ENCODE measurements at regions not wholly inside any gene's neighbourhood (a gene's known extent, or its start where the extent isn't known, plus 50 kb on each side); places are given as distances from the start of the nearest gene placed in this dataset.

DNA sequence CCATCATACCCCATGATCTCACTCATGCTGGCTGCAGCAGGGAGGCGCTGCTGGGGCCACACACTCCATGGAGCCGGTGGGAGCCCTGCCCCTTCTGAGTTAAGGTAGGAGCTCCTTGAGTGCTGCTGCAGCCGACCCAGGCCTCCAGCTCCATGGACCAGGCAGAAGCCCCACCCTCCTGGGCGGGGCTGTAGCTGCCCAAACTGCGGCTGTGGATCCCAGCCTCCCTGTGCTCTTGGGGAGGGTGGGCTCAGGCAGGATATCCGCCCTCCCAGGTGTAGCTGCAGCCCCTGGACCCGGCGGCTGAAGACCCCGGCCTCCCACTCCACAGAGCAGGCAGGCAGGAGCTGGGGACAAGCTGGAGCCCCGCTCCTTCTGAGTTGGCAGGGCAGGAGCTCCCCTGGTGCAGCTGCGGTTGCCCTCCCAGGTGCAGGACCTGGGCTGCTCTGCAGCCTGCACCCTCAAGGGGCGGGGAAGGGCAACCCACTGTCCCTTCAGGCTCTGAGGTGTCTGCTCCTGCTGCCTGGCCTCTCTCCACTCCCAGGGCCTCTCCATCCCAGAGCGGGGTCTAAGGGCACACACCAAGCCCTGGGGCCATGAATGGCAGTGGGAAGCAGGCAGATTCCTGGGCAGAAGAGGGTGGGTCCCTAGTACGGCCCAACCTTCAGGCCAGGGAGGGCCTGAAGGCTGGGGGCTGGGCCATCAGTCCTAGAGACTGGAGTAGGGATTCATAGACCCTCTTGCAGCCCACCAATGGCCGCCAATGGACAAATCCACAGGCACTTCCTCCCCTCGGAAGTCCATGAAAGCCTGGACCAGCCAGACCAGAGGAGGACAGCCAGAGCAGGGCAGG is 466.1 kb downstream of the DTHD1 start:
- Histone ChIP-seq H3K27me3 (replicated peaks) (no peaks in the 10 kb centered on the region), H3K27ac (no peak overlapping the region), H3K4me3 (ENCODE audit: low read depth, low read length) (no peak overlapping the region), H3K36me3 (replicated peaks) (no peaks in the 10 kb centered on the region)
- no peak for DNase-seq
- in situ Hi-C loops (cut with HindIII; ENCODE audit: low pct_ligation_motif_present, low sequenced_read_pairs) = no loop called here
- TF ChIP-seq, protein P1, sequence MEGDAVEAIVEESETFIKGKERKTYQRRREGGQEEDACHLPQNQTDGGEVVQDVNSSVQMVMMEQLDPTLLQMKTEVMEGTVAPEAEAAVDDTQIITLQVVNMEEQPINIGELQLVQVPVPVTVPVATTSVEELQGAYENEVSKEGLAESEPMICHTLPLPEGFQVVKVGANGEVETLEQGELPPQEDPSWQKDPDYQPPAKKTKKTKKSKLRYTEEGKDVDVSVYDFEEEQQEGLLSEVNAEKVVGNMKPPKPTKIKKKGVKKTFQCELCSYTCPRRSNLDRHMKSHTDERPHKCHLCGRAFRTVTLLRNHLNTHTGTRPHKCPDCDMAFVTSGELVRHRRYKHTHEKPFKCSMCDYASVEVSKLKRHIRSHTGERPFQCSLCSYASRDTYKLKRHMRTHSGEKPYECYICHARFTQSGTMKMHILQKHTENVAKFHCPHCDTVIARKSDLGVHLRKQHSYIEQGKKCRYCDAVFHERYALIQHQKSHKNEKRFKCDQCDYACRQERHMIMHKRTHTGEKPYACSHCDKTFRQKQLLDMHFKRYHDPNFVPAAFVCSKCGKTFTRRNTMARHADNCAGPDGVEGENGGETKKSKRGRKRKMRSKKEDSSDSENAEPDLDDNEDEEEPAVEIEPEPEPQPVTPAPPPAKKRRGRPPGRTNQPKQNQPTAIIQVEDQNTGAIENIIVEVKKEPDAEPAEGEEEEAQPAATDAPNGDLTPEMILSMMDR (IDR thresholded peaks at IDR 0.05; ENCODE audit: low read depth, low read length, missing control alignments) = no peak

DNA sequence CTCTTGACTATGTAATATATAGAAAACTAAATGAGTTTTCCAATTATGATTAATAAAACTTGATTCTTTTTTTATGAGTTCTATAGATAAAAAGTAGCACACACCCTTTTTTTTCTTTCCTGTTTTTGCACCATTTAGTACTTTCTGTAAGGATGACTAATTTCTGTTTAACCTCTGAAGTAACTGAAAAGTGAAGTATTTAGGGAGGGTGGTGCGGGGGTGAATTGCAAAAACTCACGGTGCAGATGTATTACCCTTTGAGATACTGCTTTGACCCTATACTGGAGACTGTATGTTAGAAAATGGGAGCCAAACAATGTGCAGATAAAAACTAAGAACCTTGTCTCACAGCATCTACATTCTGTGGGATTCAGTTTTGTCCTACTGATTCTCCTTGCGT is 471.6 kb downstream of the DTHD1 start:
- H3K36me3 ChIP-seq (replicated peaks) = no peaks in the 10 kb centered on the region
- TF ChIP-seq, protein P1 (IDR thresholded peaks at IDR 0.05; ENCODE audit: low read depth, low read length, missing control alignments) = no peak
- H3K27me3 ChIP-seq (replicated peaks) = no peaks in the 10 kb centered on the region
- in situ Hi-C loops (cut with HindIII; ENCODE audit: low pct_ligation_motif_present, low sequenced_read_pairs) = no loop called here
- no peak for DNase-seq
- no peak overlapping the region for H3K4me3 ChIP-seq (ENCODE audit: low read depth, low read length)
- no peak overlapping the region for H3K27ac ChIP-seq

DNA sequence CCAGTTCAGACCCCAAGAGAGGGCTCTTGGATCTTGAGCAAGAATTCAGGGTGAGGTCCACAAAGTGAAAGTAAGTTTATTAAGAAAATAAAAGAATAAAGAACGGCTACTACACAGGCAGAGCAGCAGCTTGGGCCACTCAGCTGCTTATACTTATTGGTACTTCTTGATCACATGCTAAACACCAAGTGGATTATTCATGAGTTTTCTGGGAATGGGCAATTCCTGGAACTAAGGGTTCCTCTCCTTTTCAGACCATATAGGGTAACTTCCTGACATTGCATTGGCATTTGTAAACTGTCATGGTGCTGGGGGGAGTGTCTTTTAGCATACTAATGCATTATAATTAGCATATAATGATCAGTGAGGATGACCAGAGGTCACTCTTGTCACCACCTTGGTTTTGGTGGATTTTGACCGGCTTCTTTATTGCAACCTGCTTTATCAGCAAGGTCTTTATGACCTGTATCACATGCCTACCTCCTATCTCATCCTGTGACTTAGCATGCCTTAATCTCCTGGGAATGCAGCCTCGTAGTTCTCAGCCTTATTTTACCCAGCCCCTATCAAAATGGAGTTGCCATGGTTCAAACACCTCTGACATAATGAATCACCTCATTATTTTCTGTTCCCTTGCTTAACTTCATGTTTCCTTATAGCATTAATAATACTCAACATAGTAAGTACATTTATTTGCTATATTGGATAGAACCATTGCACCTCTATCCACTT is 476.3 kb downstream of the DTHD1 start:
- in situ Hi-C loops (cut with HindIII; ENCODE audit: low pct_ligation_motif_present, low sequenced_read_pairs) = no loop called here
- TF ChIP-seq, protein P1 (IDR thresholded peaks at IDR 0.05; ENCODE audit: low read depth, low read length, missing control alignments) = no peak
- Histone ChIP-seq H3K27ac (no peak overlapping the region), H3K36me3 (replicated peaks) (no peaks in the 10 kb centered on the region), H3K4me3 (ENCODE audit: low read depth, low read length) (no peak overlapping the region), H3K27me3 (replicated peaks) (no peaks in the 10 kb centered on the region)
- DNase-seq = no peak

DNA sequence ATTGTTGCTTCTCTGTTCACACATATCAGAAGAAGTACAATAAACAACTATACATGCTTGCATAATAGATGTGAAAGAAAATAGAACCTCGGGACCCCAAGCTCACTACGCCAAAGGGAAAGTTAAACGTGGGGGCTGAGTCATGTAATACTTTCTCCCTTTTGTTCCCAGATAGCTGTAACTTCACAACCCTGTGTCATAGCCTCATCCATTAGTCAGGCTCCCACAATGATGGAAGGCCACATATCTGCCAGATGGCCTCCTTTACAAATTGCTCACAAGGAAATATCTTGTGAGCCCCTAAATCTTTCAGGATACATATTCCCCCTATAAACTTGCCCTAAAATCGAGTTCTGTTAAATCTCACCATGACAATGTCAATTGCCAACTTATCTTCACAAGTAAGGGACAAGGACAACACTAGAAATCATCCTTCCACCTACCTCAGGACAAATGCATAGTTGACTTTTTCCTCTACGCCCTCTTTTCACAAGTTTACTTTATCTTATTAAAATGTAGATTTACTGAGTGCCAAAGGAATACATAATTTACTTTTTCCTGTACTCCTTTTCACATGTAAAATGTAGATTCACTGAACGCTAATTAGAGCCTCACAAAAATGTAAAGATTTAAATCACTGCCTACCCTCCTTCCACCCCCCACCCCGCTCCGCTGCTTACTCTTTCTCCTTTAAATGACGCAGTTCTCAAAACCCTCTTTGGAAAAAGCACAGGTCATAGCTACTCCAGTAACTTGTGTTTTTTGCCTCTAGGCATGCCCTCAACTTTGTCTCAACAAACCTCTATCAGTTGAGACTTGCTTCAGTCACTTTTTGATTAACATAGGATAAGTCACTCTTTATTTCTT is 477.1 kb downstream of the DTHD1 start:
- no peak for DNase-seq
- H3K27ac ChIP-seq = no peak overlapping the region
- in situ Hi-C loops (cut with HindIII; ENCODE audit: low pct_ligation_motif_present, low sequenced_read_pairs) = no loop called here
- H3K36me3 ChIP-seq (replicated peaks) = no peaks in the 10 kb centered on the region
- no peak overlapping the region for H3K4me3 ChIP-seq (ENCODE audit: low read depth, low read length)
- TF ChIP-seq, protein P1 (IDR thresholded peaks at IDR 0.05; ENCODE audit: low read depth, low read length, missing control alignments) = no peak
- H3K27me3 ChIP-seq (replicated peaks) = no peaks in the 10 kb centered on the region

DNA sequence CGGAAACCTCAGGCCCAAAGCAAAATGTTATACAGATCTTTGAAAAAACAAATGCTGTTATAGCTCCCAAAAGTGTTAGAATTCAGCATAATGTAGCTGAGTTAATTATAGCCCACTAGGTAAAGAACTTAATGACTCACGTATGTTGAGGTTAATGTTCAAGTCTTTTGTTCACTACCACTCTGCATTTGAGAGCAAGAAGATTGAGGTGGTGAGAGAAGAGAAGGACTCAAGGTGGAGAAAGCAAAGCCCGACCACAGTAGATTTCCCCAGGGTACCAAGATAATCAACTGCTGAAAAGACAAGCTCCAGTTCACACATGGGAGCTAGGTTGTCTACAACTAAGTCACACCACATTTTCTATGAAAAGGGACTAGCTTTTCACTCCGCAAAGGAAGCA is 480.2 kb downstream of the DTHD1 start:
- TF ChIP-seq, protein P1 (IDR thresholded peaks at IDR 0.05; ENCODE audit: low read depth, low read length, missing control alignments) = no peak
- in situ Hi-C loops (cut with HindIII; ENCODE audit: low pct_ligation_motif_present, low sequenced_read_pairs) = no loop called here
- Histone ChIP-seq H3K27me3 (replicated peaks) (no peaks in the 10 kb centered on the region), H3K36me3 (replicated peaks) (no peaks in the 10 kb centered on the region), H3K27ac (no peak overlapping the region), H3K4me3 (ENCODE audit: low read depth, low read length) (no peak overlapping the region)
- DNase-seq = no peak

All from brain microvascular endothelial cell (primary cell).